HEK293 (cell line): ENCODE measurements at regions not wholly inside any gene's neighbourhood (a gene's known extent, or its start where the extent isn't known, plus 50 kb on each side); places are given as distances from the start of the nearest gene placed in this dataset.

Source experiments
- CTCF ChIP-seq: fragments of 450-650 bp; formaldehyde crosslinking; IDR thresholded peaks from 2 replicates; pipeline ENCODE4 v1.5.1; 2016; ENCODE audit warnings: missing biosample characterization, missing genetic modification characterization
- REST ChIP-seq: fragments of 450-650 bp; formaldehyde crosslinking; IDR thresholded peaks from 2 replicates; pipeline ENCODE4 v1.5.1; 2016; ENCODE audit warnings: missing biosample characterization, missing genetic modification characterization
- SP2 ChIP-seq: fragments of 450-650 bp; formaldehyde crosslinking; IDR thresholded peaks from 2 replicates; pipeline ENCODE4 v1.5.1; 2016; ENCODE audit warnings: missing biosample characterization, missing genetic modification characterization
- TCF7L2 ChIP-seq: IDR thresholded peaks from 2 replicates; pipeline ENCODE4 v1.6.1; 2011; ENCODE audit warnings: low read depth, mild to moderate bottlenecking, inconsistent platforms, low read length, moderate library complexity, borderline replicate concordance
- ZFP37 ChIP-seq: fragments of 450-650 bp; formaldehyde crosslinking; IDR thresholded peaks from 2 replicates; pipeline ENCODE4 v1.5.1; 2016; ENCODE audit warnings: missing biosample characterization, missing genetic modification characterization
- ZFP41 ChIP-seq: fragments of 450-650 bp; formaldehyde crosslinking; IDR thresholded peaks from 2 replicates; pipeline ENCODE4 v1.5.1; 2016; ENCODE audit warnings: missing biosample characterization, missing genetic modification characterization, borderline replicate concordance
- ZNF561 ChIP-seq: fragments of 450-650 bp; IDR thresholded peaks from 2 replicates; pipeline ENCODE4 v1.5.1; 2018; ENCODE audit warnings: missing biosample characterization, missing genetic modification characterization, borderline replicate concordance
- ZNF658 ChIP-seq: fragments of 450-650 bp; formaldehyde crosslinking; IDR thresholded peaks from 2 replicates; pipeline ENCODE4; 2016; ENCODE audit warnings: missing biosample characterization, missing genetic modification characterization
- ZNF76 ChIP-seq: fragments of 450-650 bp; formaldehyde crosslinking; IDR thresholded peaks from 2 replicates; pipeline ENCODE4; 2016; ENCODE audit warnings: low read depth, missing biosample characterization, missing genetic modification characterization, borderline replicate concordance

- TF ChIP-seq TCF7L2 (no peak), SP2 (tag by site-specific recombination) (no peak), ZNF561 (tag by site-specific recombination) (no peak), ZNF76 (tag by site-specific recombination) (no peak), ZFP37 (tag by site-specific recombination) (no peak), CTCF (tag by site-specific recombination) (no peak), ZFP41 (no peak), REST (no peak), ZNF658 (tag by site-specific recombination) (no peak)
Measured at GRCh38 chr6:128597004-128597403, 76.6 kb upstream of the PTPRK start.
